Neural cell (in vitro differentiated cells): ENCODE measurements at regions not wholly inside any gene's neighbourhood (a gene's known extent, or its start where the extent isn't known, plus 50 kb on each side); places are given as distances from the start of the nearest gene placed in this dataset.

ENCODE experiments used
- H2AFZ ChIP-seq: fragments of 200-600, 300-800 bp; sonication (generic), shearing (Covaris generic); 2 replicates; pipeline ENCODE4 v1.6.0; 2014; ENCODE audit warnings: low read depth, mild to moderate bottlenecking, antibody characterized with exemption, low read length, moderate library complexity
- H3F3A ChIP-seq: fragments of 200-600 bp; shearing (Covaris generic); 2 replicates; pipeline ENCODE4 v1.6.1; 2016; ENCODE audit warnings: mild to moderate bottlenecking, moderate library complexity, mixed read lengths, antibody characterized with exemption, low read length; ENCODE audit not compliant: insufficient read depth, poor library complexity, severe bottlenecking
- H3K27ac ChIP-seq: fragments of 200-600, 300-800 bp; sonication (generic), shearing (Covaris generic); 2 replicates; pipeline ENCODE4 v1.5.1; 2014; ENCODE audit warnings: mild to moderate bottlenecking, low read length, moderate library complexity
- H3K27me3 ChIP-seq: fragments of 300-800, 200-600 bp; sonication (generic), shearing (Covaris generic); 2 replicates; pipeline ENCODE4 v1.6.0; 2014; ENCODE audit warnings: mild to moderate bottlenecking, low read depth, low read length, moderate library complexity; ENCODE audit not compliant: insufficient read depth
- H3K36me3 ChIP-seq: fragments of 300-800, 200-600 bp; sonication (generic), shearing (Covaris generic); 2 replicates; pipeline ENCODE4 v1.5.1; 2014; ENCODE audit warnings: mild to moderate bottlenecking, antibody characterized with exemption, low read length, moderate library complexity; ENCODE audit not compliant: insufficient read depth
- H3K4me2 ChIP-seq: fragments of 300-800, 200-600 bp; sonication (generic), shearing (Covaris generic); 2 replicates; pipeline ENCODE4 v1.6.0; 2014; ENCODE audit warnings: mild to moderate bottlenecking, low read length
- H3K4me3 ChIP-seq: fragments of 300-800, 200-600 bp; sonication (generic), shearing (Covaris generic); 2 replicates; pipeline ENCODE4 v1.5.1; 2014; ENCODE audit warnings: mild to moderate bottlenecking, low read length, moderate library complexity
- H3K79me2 ChIP-seq: fragments of 200-600 bp; shearing (Covaris generic); replicated peaks from 2 replicates; pipeline ENCODE4 v1.6.0; 2014; ENCODE audit warnings: mild to moderate bottlenecking, low read length, moderate library complexity; ENCODE audit not compliant: insufficient read depth
- H3K9ac ChIP-seq: fragments of 300-800, 200-600 bp; sonication (generic), shearing (Covaris generic); 2 replicates; pipeline ENCODE4 v1.6.1; 2016; ENCODE audit warnings: mild to moderate bottlenecking, low read length, mixed read lengths
- H3K9me2 ChIP-seq: fragments of 200-600 bp; shearing (Covaris generic); 2 replicates; pipeline ENCODE4 v1.6.1; 2016; ENCODE audit warnings: mild to moderate bottlenecking, low read length, mixed read lengths; ENCODE audit not compliant: insufficient read depth
- H3K9me3 ChIP-seq: fragments of 200-600, 300-800 bp; sonication (generic), shearing (Covaris generic); 2 replicates; pipeline ENCODE4 v1.6.1; 2016; ENCODE audit warnings: mild to moderate bottlenecking, mixed run types, low read length, moderate library complexity, mixed read lengths
- H4K20me1 ChIP-seq: fragments of 200-600 bp; shearing (Covaris generic); 2 replicates; pipeline ENCODE4 v1.6.1; 2016; ENCODE audit warnings: mild to moderate bottlenecking, mixed run types; ENCODE audit not compliant: insufficient read depth
- EP300 ChIP-seq: fragments of 450-650 bp; conservative IDR thresholded peaks from 2 replicates; pipeline ENCODE4 v1.6.1; 2014; ENCODE audit warnings: antibody characterized with exemption, mild to moderate bottlenecking, moderate library complexity; ENCODE audit not compliant: poor library complexity, severe bottlenecking
- EZH2 ChIP-seq: fragments of 200-600, 300-800 bp; shearing (Covaris generic), sonication (generic); IDR thresholded peaks from 2 replicates; pipeline ENCODE4 v1.6.1; 2014; ENCODE audit warnings: antibody characterized with exemption, low read length, borderline replicate concordance, mild to moderate bottlenecking; ENCODE audit not compliant: insufficient read depth, poor library complexity, severe bottlenecking
- MXI1 ChIP-seq: fragments of 450-650 bp; conservative IDR thresholded peaks from 2 replicates; pipeline ENCODE4 v1.6.1; 2014; ENCODE audit warnings: antibody characterized with exemption, mild to moderate bottlenecking; ENCODE audit not compliant: poor library complexity, severe bottlenecking
- POLR2AphosphoS5 ChIP-seq: IDR thresholded peaks from 2 replicates; pipeline ENCODE4 v1.6.1; 2012
- RAD21 ChIP-seq: fragments of 450-650 bp; conservative IDR thresholded peaks from 2 replicates; pipeline ENCODE4 v1.6.1; 2014; ENCODE audit warnings: antibody characterized with exemption, mild to moderate bottlenecking, moderate library complexity
- SMC3 ChIP-seq: fragments of 450-650 bp; conservative IDR thresholded peaks from 2 replicates; pipeline ENCODE4 v1.6.1; 2014; ENCODE audit warnings: antibody characterized with exemption, mild to moderate bottlenecking, moderate library complexity; ENCODE audit not compliant: poor library complexity
- TAF1 ChIP-seq: IDR thresholded peaks from 2 replicates; pipeline ENCODE4 v1.6.1; 2012; ENCODE audit warnings: low read depth
- TF ChIP-seq, protein P1 (sequence below): fragments of 450-650 bp; IDR thresholded peaks from 2 replicates; pipeline ENCODE4 v1.5.1; 2014; ENCODE audit warnings: antibody characterized with exemption, mild to moderate bottlenecking, moderate library complexity; ENCODE audit not compliant: poor library complexity, severe bottlenecking
- TF ChIP-seq, protein P2 (sequence below): IDR thresholded peaks from 2 replicates; pipeline ENCODE4 v1.6.1; 2012; ENCODE audit warnings: borderline replicate concordance

DNA sequence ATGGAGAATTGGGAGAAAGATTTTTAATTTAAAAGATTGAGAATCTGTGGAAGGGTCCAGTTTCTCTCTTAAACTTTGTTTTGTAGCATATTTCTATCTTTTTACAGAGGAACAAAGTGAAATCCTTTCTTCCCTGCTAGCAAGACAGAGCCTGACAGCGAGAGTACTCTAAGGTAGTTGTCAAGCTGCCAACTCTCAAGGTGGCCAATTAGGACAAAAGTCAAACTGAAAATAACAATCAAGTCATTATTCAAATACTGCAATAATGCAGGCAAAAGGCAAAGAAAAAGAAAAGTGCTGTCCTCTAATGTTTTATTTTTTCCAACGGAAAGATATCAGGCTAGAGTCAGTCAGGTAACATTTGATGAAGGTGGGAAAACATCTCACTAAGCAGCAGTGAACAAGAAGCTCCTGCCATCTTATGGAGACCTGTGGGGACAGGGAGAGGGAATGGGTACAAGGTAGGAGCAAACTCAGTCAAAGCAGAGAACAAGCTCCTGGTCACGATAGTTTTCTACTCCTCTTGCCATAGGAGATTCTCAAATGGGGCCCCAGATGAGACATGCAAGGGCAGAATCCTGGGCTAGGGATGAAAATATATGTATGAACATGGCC lies 801.9 kb upstream of the SLITRK1 start:
- Histone ChIP-seq H3K9me3 (no peaks in the 10 kb centered on the region), H3F3A (no peaks in the 10 kb centered on the region), H3K9ac (no peak overlapping the region), H3K36me3 (no peaks in the 10 kb centered on the region), H3K27ac (no peak overlapping the region), H3K4me3 (no peak overlapping the region), H2AFZ (no peak overlapping the region), H3K9me2 (no peaks in the 10 kb centered on the region), H3K79me2 (no peaks in the 10 kb centered on the region), H3K4me2 (no peak overlapping the region), H3K27me3 (no peaks in the 10 kb centered on the region), H4K20me1 (no peaks in the 10 kb centered on the region)
- no peak for TF ChIP-seq RAD21
- no peak for TF ChIP-seq EP300
- TF ChIP-seq, protein P1, sequence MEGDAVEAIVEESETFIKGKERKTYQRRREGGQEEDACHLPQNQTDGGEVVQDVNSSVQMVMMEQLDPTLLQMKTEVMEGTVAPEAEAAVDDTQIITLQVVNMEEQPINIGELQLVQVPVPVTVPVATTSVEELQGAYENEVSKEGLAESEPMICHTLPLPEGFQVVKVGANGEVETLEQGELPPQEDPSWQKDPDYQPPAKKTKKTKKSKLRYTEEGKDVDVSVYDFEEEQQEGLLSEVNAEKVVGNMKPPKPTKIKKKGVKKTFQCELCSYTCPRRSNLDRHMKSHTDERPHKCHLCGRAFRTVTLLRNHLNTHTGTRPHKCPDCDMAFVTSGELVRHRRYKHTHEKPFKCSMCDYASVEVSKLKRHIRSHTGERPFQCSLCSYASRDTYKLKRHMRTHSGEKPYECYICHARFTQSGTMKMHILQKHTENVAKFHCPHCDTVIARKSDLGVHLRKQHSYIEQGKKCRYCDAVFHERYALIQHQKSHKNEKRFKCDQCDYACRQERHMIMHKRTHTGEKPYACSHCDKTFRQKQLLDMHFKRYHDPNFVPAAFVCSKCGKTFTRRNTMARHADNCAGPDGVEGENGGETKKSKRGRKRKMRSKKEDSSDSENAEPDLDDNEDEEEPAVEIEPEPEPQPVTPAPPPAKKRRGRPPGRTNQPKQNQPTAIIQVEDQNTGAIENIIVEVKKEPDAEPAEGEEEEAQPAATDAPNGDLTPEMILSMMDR: no peak
- TF ChIP-seq SMC3: no peak
- no peak for TF ChIP-seq EZH2
- TF ChIP-seq, protein P2, sequence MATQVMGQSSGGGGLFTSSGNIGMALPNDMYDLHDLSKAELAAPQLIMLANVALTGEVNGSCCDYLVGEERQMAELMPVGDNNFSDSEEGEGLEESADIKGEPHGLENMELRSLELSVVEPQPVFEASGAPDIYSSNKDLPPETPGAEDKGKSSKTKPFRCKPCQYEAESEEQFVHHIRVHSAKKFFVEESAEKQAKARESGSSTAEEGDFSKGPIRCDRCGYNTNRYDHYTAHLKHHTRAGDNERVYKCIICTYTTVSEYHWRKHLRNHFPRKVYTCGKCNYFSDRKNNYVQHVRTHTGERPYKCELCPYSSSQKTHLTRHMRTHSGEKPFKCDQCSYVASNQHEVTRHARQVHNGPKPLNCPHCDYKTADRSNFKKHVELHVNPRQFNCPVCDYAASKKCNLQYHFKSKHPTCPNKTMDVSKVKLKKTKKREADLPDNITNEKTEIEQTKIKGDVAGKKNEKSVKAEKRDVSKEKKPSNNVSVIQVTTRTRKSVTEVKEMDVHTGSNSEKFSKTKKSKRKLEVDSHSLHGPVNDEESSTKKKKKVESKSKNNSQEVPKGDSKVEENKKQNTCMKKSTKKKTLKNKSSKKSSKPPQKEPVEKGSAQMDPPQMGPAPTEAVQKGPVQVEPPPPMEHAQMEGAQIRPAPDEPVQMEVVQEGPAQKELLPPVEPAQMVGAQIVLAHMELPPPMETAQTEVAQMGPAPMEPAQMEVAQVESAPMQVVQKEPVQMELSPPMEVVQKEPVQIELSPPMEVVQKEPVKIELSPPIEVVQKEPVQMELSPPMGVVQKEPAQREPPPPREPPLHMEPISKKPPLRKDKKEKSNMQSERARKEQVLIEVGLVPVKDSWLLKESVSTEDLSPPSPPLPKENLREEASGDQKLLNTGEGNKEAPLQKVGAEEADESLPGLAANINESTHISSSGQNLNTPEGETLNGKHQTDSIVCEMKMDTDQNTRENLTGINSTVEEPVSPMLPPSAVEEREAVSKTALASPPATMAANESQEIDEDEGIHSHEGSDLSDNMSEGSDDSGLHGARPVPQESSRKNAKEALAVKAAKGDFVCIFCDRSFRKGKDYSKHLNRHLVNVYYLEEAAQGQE: no peak
- no peak for TF ChIP-seq MXI1
- no peak for TF ChIP-seq TAF1
- no peak for TF ChIP-seq POLR2AphosphoS5

DNA sequence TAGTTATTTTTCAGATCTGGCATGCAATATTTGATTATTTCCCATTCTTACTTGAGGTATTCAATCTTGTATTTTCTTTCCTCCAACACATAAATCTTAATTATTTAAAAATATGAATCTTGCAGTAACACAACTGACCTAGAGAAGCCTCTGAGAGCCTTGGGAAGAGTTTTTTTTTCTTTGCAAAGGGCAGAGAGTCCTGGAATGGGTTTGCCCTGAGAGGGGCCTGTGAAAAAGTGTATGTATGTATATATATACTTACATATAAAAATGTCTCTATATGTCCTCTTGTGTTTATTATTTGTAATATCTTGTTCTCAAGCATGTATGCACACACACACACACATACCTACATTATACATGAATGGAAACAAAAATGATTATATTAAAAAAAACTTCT lies 801.2 kb upstream of the SLITRK1 start:
- Histone ChIP-seq H3K36me3 (no peaks in the 10 kb centered on the region), H3K4me3 (no peak overlapping the region), H3K9ac (no peak overlapping the region), H3F3A (no peaks in the 10 kb centered on the region), H3K9me3 (no peaks in the 10 kb centered on the region), H2AFZ (no peak overlapping the region), H4K20me1 (no peaks in the 10 kb centered on the region), H3K9me2 (no peaks in the 10 kb centered on the region), H3K4me2 (no peak overlapping the region), H3K27me3 (no peaks in the 10 kb centered on the region), H3K27ac (no peak overlapping the region), H3K79me2 (no peaks in the 10 kb centered on the region)
- TF ChIP-seq RAD21: no peak

DNA sequence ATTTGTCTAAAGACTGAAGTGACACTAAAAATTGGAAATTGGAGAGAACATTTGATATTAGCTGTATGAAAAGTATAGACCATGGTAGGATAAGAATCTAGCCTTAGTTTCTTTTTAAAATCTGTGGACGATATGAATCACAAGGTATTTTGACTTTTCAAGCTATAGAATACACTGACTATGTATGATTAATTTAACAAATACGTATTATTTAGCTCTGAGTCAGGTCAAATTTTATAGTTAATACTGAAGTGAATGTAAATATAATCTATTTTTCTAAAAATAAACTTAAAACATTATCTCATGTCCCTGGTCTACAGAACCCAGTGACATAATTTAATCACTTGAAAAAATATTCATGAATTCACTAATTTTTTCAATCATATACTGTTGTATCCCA lies 795.6 kb upstream of the SLITRK1 start:
- H3K79me2 ChIP-seq: no peaks in the 10 kb centered on the region
- no peak overlapping the region for H3K27ac ChIP-seq
- H2AFZ ChIP-seq: no peak overlapping the region
- H3K4me2 ChIP-seq: no peak overlapping the region
- no peaks in the 10 kb centered on the region for H3K9me2 ChIP-seq
- TF ChIP-seq EZH2 (no peak), RAD21 (no peak), POLR2AphosphoS5 (no peak), SMC3 (no peak), TAF1 (no peak), MXI1 (no peak)
- TF ChIP-seq, protein P1: no peak
- TF ChIP-seq, protein P2: no peak
- H3K4me3 ChIP-seq: no peak overlapping the region
- no peaks in the 10 kb centered on the region for H3F3A ChIP-seq
- H4K20me1 ChIP-seq: no peaks in the 10 kb centered on the region
- H3K36me3 ChIP-seq: no peaks in the 10 kb centered on the region
- no peaks in the 10 kb centered on the region for H3K9me3 ChIP-seq
- no peaks in the 10 kb centered on the region for H3K27me3 ChIP-seq
- no peak overlapping the region for H3K9ac ChIP-seq
